ENCODE measurements at regions not wholly inside any gene's neighbourhood (a gene's known extent, or its start where the extent isn't known, plus 50 kb on each side); places are given as distances from the start of the nearest gene placed in this dataset.

- TF ChIP-seq EZH2 (IDR thresholded peaks at IDR 0.05; ENCODE audit: borderline replicate concordance, low read depth, low read length, poor library complexity, severe bottlenecking) (no peak), CTCF (conservative IDR thresholded peaks at IDR 0.05; ENCODE audit: low read depth, low read length) (no peak)
Measured at GRCh38 chr14:44112774-44113460, 394.2 kb downstream of the FSCB start.
